ENCODE measurements at regions not wholly inside any gene's neighbourhood (a gene's known extent, or its start where the extent isn't known, plus 50 kb on each side); places are given as distances from the start of the nearest gene placed in this dataset.

- 0 out of 2 replicates have a peak, but pooled peaks cover 1% of the 10 kb centered on the region for H3K27me3 ChIP-seq (ENCODE audit: control insufficient read depth, insufficient read depth, low read length)
- no peak overlapping the region for H3K9ac ChIP-seq (ENCODE audit: low read depth, low read length)
- CTCF ChIA-PET, result no interaction called here
- H2AFZ ChIP-seq (replicated peaks; ENCODE audit: low read length, poor library complexity), result no peak overlapping the region
- H3K27ac ChIP-seq (ENCODE audit: insufficient read depth, low read length), result no peak overlapping the region
- BruUV-seq (replicated peaks), result no TSS peak
- H3K14ac ChIP-seq (replicated peaks; ENCODE audit: low read depth, low read length), result no peak overlapping the region
- H3K4me2 ChIP-seq (ENCODE audit: low read depth, low read length), result no peak overlapping the region
- POLR2A ChIA-PET (ENCODE audit: unreplicated experiment), result no interaction called here
- no peak overlapping the region for H3K18ac ChIP-seq (ENCODE audit: low read depth, low read length)
- H3K56ac ChIP-seq (ENCODE audit: extremely low read depth, insufficient read depth, low read length), result no peak overlapping the region
- no peak overlapping the region for H2BK120ac ChIP-seq (ENCODE audit: low read depth, low read length)
- no peaks in the 10 kb centered on the region for H3K9me1 ChIP-seq (ENCODE audit: insufficient read depth, low read length)
- TF ChIP-seq RFX5 (IDR thresholded peaks at IDR 0.05; ENCODE audit: low read depth, low read length) (no peak), BHLHE40 (IDR thresholded peaks at IDR 0.05; ENCODE audit: low read depth, low read length) (no peak), MXI1 (IDR thresholded peaks at IDR 0.05; ENCODE audit: borderline replicate concordance, low read depth, low read length) (no peak), CHD1 (IDR thresholded peaks at IDR 0.05; ENCODE audit: low read depth, low read length) (no peak), SMC3 (IDR thresholded peaks at IDR 0.05; ENCODE audit: low read depth, low read length) (no peak), RAD21 (IDR thresholded peaks at IDR 0.05; ENCODE audit: low read length) (no peak), NFE2L2 (IDR thresholded peaks at IDR 0.05; ENCODE audit: low read depth, low read length) (no peak), MAFK (IDR thresholded peaks at IDR 0.05; ENCODE audit: low read depth, low read length) (no peak), MAZ (IDR thresholded peaks at IDR 0.05; ENCODE audit: borderline replicate concordance, low read depth, low read length) (no peak), ELK1 (IDR thresholded peaks at IDR 0.05; ENCODE audit: borderline replicate concordance, low read depth, low read length) (no peak), RCOR1 (IDR thresholded peaks at IDR 0.05; ENCODE audit: insufficient replicate concordance, low read length) (no peak), POLR2A (IDR thresholded peaks at IDR 0.05; ENCODE audit: low read depth, low read length) (no peak), FOS (IDR thresholded peaks at IDR 0.05; ENCODE audit: low read depth, low read length) (no peak)
- no peak overlapping the region for H3K23ac ChIP-seq (ENCODE audit: low read depth, low read length)
- no peaks in the 10 kb centered on the region for H3K9me3 ChIP-seq (ENCODE audit: control insufficient read depth, insufficient read depth, low read length)
- no peak overlapping the region for H3K4ac ChIP-seq (ENCODE audit: low read depth, low read length)
- no peak overlapping the region for H2AK9ac ChIP-seq (replicated peaks; ENCODE audit: low read depth, low read length, poor library complexity)
- no peaks in the 10 kb centered on the region for H3K36me3 ChIP-seq (ENCODE audit: control insufficient read depth, insufficient read depth, low read length)
- no peak overlapping the region for H2BK5ac ChIP-seq (ENCODE audit: low read depth, low read length, poor library complexity, severe bottlenecking)
- no peak overlapping the region for H4K8ac ChIP-seq (ENCODE audit: low read depth in 2 of 2, low read length in 2 of 2)
- WGBS, 2 experiments (ENCODE audit: extremely low coverage in 2 of 2, insufficient read length in 1 of 2), result 20% methylated on average over 1 of the region's 2 CpGs; no CpG with 5 or more reads in 1 of the 2 experiments
- DNase-seq (no peak), ATAC-seq (ENCODE audit: low read depth) (no peak)
- dilution Hi-C loops (cut with HindIII; ENCODE audit: low sequenced_read_pairs, unreplicated experiment) (no loop called here), intact Hi-C loops (cut with micrococcal nuclease) (no loop called here), in situ Hi-C loops (cut with MboI; ENCODE audit: low sequenced_read_pairs) (no loop called here)
- H2BK20ac ChIP-seq (ENCODE audit: low read depth, low read length), result no peak overlapping the region
- no peak overlapping the region for H2BK15ac ChIP-seq (ENCODE audit: low read depth, low read length)
- no peak overlapping the region for H4K5ac ChIP-seq (ENCODE audit: low read depth, low read length)
- H4K20me1 ChIP-seq (ENCODE audit: insufficient read depth, low read length), result no peaks in the 10 kb centered on the region
- H3K79me1 ChIP-seq (ENCODE audit: low read depth in 1 of 2, low read length in 2 of 2), result no peaks in the 10 kb centered on the region
- H2AK5ac ChIP-seq (ENCODE audit: low read depth, low read length), result no peak overlapping the region
- no peak overlapping the region for H3K4me3 ChIP-seq (ENCODE audit: insufficient read depth, low read depth, low read length)
- no peak overlapping the region for H4K91ac ChIP-seq (ENCODE audit: insufficient read depth, low read depth, low read length)
- H3K4me1 ChIP-seq (ENCODE audit: control insufficient read depth, insufficient read depth, low read length), result no peaks in the 10 kb centered on the region
Observed at GRCh38 chr10:42979181-42979580, 97.7 kb upstream of the RET start.

All from IMR-90 (cell line).